ENCODE measurements at regions not wholly inside any gene's neighbourhood (a gene's known extent, or its start where the extent isn't known, plus 50 kb on each side); places are given as distances from the start of the nearest gene placed in this dataset.

DNA sequence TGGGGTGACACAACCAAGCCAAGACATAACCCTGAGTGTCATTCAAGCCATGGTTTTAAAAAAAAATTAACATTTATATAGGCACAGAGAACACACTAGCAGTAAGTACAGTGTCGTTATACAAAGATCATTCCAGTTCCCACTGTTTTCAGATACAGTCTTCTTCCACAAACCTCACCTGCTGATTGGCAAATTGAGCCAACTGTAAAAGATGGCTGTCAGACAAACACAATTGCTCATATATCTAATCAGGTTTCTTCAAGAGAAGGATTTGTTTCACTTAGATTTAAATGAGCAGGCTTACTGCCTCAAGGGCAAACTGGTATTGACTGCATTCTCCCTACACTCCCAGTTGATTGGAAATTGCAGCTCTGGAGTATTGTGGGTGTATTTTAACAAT lies 308.9 kb downstream of the RBM26 start:
- no peak for TF ChIP-seq EZH2 (IDR thresholded peaks at IDR 0.05; ENCODE audit: borderline replicate concordance, low read length)
- TF ChIP-seq, protein P1, sequence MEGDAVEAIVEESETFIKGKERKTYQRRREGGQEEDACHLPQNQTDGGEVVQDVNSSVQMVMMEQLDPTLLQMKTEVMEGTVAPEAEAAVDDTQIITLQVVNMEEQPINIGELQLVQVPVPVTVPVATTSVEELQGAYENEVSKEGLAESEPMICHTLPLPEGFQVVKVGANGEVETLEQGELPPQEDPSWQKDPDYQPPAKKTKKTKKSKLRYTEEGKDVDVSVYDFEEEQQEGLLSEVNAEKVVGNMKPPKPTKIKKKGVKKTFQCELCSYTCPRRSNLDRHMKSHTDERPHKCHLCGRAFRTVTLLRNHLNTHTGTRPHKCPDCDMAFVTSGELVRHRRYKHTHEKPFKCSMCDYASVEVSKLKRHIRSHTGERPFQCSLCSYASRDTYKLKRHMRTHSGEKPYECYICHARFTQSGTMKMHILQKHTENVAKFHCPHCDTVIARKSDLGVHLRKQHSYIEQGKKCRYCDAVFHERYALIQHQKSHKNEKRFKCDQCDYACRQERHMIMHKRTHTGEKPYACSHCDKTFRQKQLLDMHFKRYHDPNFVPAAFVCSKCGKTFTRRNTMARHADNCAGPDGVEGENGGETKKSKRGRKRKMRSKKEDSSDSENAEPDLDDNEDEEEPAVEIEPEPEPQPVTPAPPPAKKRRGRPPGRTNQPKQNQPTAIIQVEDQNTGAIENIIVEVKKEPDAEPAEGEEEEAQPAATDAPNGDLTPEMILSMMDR (IDR thresholded peaks at IDR 0.05; ENCODE audit: low read length) = no peak
